Upper lobe of left lung (tissue), 4 donors: ENCODE measurements at regions not wholly inside any gene's neighbourhood (a gene's known extent, or its start where the extent isn't known, plus 50 kb on each side); places are given as distances from the start of the nearest gene placed in this dataset.
"Not testable (repeated sequence)": the region's sequence is repeated elsewhere in the genome, so short reads cannot be mapped to it uniquely, and the experiment has no call there.

ENCODE experiments used
- CTCF ChIP-seq, 6 experiments: fragments of 450-650 bp in 4 of 6; fragments of 200-600 bp in 2 of 6; sonication (generic) in 2 of 6; IDR thresholded peaks; one replicate each; pipeline ENCODE4 v1.5.1; 2016 to 2019; ENCODE audit warnings: antibody characterized with exemption in 6 of 6
- EP300 ChIP-seq, 4 donors: sonication (generic); formaldehyde crosslinking; IDR thresholded peaks; one replicate each; pipeline ENCODE4 v1.5.1; 2017; ENCODE audit warnings: antibody characterized with exemption in 4 of 4, control low read depth in 2 of 4
- POLR2A ChIP-seq, 4 donors: fragments of 450-650 bp; IDR thresholded peaks; one replicate each; pipeline ENCODE4 v1.5.1; 2016 to 2017; ENCODE audit warnings: antibody characterized with exemption in 4 of 4, mild to moderate bottlenecking in 2 of 4

DNA sequence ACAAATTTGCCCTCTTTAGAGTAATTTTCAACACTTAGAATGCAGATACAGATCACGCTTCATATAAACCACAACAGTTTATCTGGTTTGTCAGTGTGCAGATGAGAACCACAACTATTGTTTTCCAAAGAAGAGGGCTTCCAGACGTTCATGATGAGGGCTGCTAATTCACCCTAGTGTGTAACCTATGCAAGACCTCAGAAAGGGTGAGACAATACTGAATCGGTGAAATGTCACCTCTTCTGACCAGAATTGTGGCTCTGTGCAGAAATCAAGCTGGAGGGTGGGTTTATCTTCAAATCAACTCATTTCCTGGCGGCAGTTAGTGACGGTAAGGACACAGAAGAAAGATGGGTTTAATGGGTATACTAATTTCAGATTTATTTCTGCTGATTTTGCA is 105.0 kb upstream of the MTLN start:
- TF ChIP-seq CTCF, POLR2A, EP300 (IDR thresholded peaks at IDR 0.05): not testable (repeated sequence)
